Omental fat pad (tissue), 3 donors: ENCODE measurements at regions not wholly inside any gene's neighbourhood (a gene's known extent, or its start where the extent isn't known, plus 50 kb on each side); places are given as distances from the start of the nearest gene placed in this dataset.

ENCODE experiments used
- ATAC-seq: fragments of 150-250 bp; one replicate; pipeline ENCODE4 v1.9.1; 2016; ENCODE audit warnings: mild to moderate bottlenecking, moderate library complexity; ENCODE audit not compliant: low FRiP score
- DNase-seq: peaks from one replicate; pipeline ENCODE4 v3.0.0-alpha.2; 2019; ENCODE audit warnings: low spot score
- TF ChIP-seq, protein P1 (sequence below), 3 donors: fragments of 450-650 bp; IDR thresholded peaks; one replicate each; pipeline ENCODE4 v1.5.1; 2016 to 2017; ENCODE audit warnings: antibody characterized with exemption in 3 of 3, mild to moderate bottlenecking in 3 of 3, moderate library complexity in 2 of 3

DNA sequence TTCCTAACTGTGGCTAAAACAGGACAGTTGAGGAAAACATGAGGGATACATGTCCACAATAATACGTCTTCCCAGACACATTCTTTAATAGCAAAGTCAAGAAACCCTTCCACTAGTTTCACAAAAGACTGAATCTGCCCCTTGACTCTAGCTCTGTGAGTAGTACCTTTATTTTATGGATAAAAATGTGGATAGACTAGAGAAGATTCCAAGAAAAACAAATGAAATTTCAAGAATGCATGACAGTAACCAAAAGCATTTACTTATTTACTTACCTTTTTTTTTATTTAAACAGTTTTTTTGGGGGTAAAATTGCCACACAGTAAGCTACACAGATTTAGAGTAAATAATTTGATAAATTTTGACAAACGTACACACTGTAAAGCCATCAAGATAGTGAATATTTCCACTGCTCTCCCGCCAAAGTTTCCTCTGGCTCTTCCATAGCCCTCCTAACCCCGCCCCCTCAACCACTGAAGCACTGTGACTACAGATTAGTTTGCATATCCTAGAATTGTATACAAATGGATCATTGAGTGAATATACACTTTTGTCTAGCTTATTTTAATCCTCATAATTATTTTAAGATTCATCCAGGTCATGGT, 420.4 kb upstream of the ZMIZ1 start:
- DNase-seq, result no peak
- TF ChIP-seq, protein P1, sequence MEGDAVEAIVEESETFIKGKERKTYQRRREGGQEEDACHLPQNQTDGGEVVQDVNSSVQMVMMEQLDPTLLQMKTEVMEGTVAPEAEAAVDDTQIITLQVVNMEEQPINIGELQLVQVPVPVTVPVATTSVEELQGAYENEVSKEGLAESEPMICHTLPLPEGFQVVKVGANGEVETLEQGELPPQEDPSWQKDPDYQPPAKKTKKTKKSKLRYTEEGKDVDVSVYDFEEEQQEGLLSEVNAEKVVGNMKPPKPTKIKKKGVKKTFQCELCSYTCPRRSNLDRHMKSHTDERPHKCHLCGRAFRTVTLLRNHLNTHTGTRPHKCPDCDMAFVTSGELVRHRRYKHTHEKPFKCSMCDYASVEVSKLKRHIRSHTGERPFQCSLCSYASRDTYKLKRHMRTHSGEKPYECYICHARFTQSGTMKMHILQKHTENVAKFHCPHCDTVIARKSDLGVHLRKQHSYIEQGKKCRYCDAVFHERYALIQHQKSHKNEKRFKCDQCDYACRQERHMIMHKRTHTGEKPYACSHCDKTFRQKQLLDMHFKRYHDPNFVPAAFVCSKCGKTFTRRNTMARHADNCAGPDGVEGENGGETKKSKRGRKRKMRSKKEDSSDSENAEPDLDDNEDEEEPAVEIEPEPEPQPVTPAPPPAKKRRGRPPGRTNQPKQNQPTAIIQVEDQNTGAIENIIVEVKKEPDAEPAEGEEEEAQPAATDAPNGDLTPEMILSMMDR (IDR thresholded peaks at IDR 0.05), result no peak
- ATAC-seq, result no peak

DNA sequence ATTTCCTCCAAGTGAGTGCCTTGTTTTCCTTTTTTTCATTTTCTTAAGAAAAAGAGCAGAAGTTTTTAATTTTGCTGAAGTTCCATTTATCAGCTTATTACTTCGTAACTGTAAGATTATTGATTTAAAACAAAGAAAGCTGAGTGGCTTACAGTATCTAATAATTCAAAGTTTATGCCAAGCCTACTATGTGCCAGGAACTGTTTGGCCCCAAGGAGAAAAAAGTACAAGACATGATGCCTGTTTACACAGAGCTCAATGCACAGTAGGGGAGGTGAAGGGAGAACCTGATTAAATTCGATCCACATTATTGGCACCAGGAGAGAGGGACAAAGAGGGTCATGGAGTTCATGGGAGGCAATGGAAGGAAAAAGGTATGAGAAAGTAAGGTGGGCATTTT, 419.3 kb upstream of the ZMIZ1 start:
- ATAC-seq, result no peak
- TF ChIP-seq, protein P1 (IDR thresholded peaks at IDR 0.05), result no peak
- no peak for DNase-seq

GRCh38 chr10:78650122-78650521, 418.6 kb upstream of the ZMIZ1 start:
- DNase-seq (no peak), ATAC-seq (no peak)
- TF ChIP-seq, protein P1 (IDR thresholded peaks at IDR 0.05), result no peak

DNA sequence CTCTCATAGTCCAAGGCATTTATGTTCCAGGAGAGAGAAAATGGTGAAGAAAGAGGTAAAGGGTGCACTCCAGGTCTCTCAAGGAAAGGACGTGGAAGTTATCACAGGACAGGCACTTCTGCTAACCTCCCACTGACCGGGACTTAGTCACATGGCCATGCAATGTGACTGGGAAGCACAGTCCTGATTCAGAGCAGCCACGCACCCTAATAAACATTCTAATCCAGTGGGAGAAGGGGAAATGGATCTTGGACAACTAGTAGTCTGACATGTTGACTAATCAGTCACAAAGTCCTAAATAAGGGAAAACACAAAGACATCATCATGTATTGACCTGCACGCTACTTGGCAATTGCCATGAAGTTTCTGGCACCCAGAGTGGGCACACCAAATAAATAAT, 417.5 kb upstream of the ZMIZ1 start:
- TF ChIP-seq, protein P1 (IDR thresholded peaks at IDR 0.05), result no peak
- ATAC-seq (no peak), DNase-seq (no peak)

DNA sequence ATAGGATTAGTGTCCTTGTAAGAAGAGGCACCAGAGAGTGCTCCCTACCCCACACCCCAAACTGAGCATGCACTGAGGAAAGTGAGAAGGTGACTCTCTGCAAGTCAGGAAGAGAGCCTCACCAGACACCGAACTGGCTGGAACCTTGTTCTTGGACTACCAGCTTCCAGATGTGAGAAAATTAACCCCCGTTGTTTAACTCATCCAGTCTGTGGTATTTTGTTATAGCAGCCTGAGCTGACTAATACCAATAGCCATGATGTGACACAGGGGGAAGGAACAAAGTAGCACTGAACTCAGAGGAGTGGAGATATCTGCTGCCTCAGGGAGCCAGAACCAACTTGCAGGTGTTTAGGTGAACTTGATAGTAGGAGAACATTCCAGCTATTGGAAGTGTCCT, 415.2 kb upstream of the ZMIZ1 start:
- ATAC-seq (no peak), DNase-seq (no peak)
- TF ChIP-seq, protein P1 (IDR thresholded peaks at IDR 0.05), result no peak

DNA sequence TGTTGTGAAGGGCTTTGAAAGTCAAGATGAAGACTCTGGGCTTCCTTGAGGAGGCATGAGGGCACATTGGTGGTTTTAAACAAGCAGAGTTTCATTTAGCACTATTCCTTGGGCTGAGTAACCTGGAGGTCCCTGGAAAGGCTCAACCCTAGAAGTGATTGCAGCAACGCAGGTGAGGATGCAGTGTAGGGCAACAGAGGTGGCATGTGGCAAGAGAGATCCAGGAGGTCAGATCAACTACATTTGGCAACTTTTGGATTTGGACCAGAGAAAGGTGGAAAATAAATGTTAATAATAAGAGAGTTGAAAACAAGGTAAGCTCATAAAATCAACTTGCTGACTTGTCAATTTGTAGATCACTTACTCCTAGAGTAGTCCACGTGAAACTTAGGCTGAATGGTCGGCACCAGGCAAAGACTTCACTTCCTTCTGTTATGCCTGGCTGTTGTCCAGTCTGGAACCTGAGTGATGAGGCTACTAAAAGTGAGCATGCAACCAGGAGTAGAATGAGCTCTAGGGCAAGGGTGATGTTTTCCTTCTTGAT, 414.6 kb upstream of the ZMIZ1 start:
- DNase-seq (no peak), ATAC-seq (no peak)
- TF ChIP-seq, protein P1 (IDR thresholded peaks at IDR 0.05), result no peak

- TF ChIP-seq, protein P1 (IDR thresholded peaks at IDR 0.05), result no peak
- DNase-seq, result no peak
- ATAC-seq, result no peak
These were observed 412.8 kb upstream of the ZMIZ1 start for GRCh38 chr10:78655979-78656378.
